MM.1S (cell line): ENCODE measurements at regions not wholly inside any gene's neighbourhood (a gene's known extent, or its start where the extent isn't known, plus 50 kb on each side); places are given as distances from the start of the nearest gene placed in this dataset.

Experiments
- DNase-seq: peaks from one replicate; pipeline ENCODE4 v3.0.0-alpha.2; 2015
- H2AFZ ChIP-seq: fragments of 300-600 bp; sonication (generic); 2 replicates; pipeline ENCODE4 v1.6.0; 2016; ENCODE audit warnings: antibody characterized with exemption, low read length
- H3F3A ChIP-seq: fragments of 300-600 bp; sonication (generic); 2 replicates; pipeline ENCODE4 v1.6.1; 2016; ENCODE audit warnings: mild to moderate bottlenecking, antibody characterized with exemption, low read length, moderate library complexity, mixed read lengths; ENCODE audit not compliant: insufficient read depth
- H3K27ac ChIP-seq: fragments of 300-600 bp; sonication (generic); 2 replicates; pipeline ENCODE4 v1.5.1; 2016; ENCODE audit warnings: mild to moderate bottlenecking, low read length
- H3K27me3 ChIP-seq: fragments of 300-600 bp; sonication (generic); replicated peaks from 2 replicates; pipeline ENCODE4 v1.6.0; 2016; ENCODE audit warnings: low read length; ENCODE audit not compliant: insufficient read depth
- H3K36me3 ChIP-seq: fragments of 300-600 bp; sonication (generic); replicated peaks from 2 replicates; pipeline ENCODE4 v1.6.1; 2016; ENCODE audit warnings: mild to moderate bottlenecking, low read length, mixed read lengths; ENCODE audit not compliant: insufficient read depth
- H3K4me1 ChIP-seq: fragments of 300-600 bp; sonication (generic); 2 replicates; pipeline ENCODE4 v1.6.1; 2016; ENCODE audit warnings: low read length, mixed read lengths
- H3K4me2 ChIP-seq: fragments of 300-600 bp; sonication (generic); 2 replicates; pipeline ENCODE4 v1.6.0; 2016; ENCODE audit warnings: low read depth, low read length
- H3K4me3 ChIP-seq: fragments of 300-600 bp; sonication (generic); 2 replicates; pipeline ENCODE4 v1.5.1; 2016; ENCODE audit warnings: low read length, mixed read lengths
- H3K79me2 ChIP-seq: fragments of 300-600 bp; sonication (generic); 2 replicates; pipeline ENCODE4 v1.6.1; 2016; ENCODE audit warnings: mixed run types, low read length, mixed read lengths
- H3K9ac ChIP-seq: fragments of 300-600 bp; sonication (generic); 2 replicates; pipeline ENCODE4 v1.6.1; 2016; ENCODE audit warnings: low read length, mixed read lengths
- H3K9me2 ChIP-seq: fragments of 300-600 bp; sonication (generic); replicated peaks from 2 replicates; pipeline ENCODE4 v1.6.1; 2016; ENCODE audit warnings: mild to moderate bottlenecking, low read length, mixed read lengths; ENCODE audit not compliant: insufficient read depth
- H3K9me3 ChIP-seq: fragments of 300-600 bp; sonication (generic); replicated peaks from 2 replicates; pipeline ENCODE4 v1.6.1; 2016; ENCODE audit warnings: mild to moderate bottlenecking, low read length, mixed read lengths; ENCODE audit not compliant: insufficient read depth
- H4K20me1 ChIP-seq: fragments of 300-600 bp; sonication (generic); 2 replicates; pipeline ENCODE4 v1.6.1; 2016; ENCODE audit warnings: mild to moderate bottlenecking, low read length, moderate library complexity, mixed read lengths; ENCODE audit not compliant: insufficient read depth
- CTCF ChIP-seq: fragments of 300-600 bp; sonication (generic); IDR thresholded peaks from 2 replicates; pipeline ENCODE4 v1.5.1; 2016; ENCODE audit warnings: antibody characterized with exemption, low read length, mixed read lengths
- EZH2 ChIP-seq: fragments of 300-600 bp; sonication (generic); optimal IDR thresholded peaks from 2 replicates; pipeline ENCODE3; 2017; ENCODE audit warnings: low read depth, mild to moderate bottlenecking, antibody characterized with exemption, low read length, mixed read lengths
- EZH2phosphoT487 ChIP-seq: fragments of 300-600 bp; sonication (generic); IDR thresholded peaks from 2 replicates; pipeline ENCODE4 v1.6.1; 2018; ENCODE audit warnings: antibody characterized with exemption, low read length

GRCh38 chr12:116416166-116416565 lies 138.7 kb upstream of the MED13L start:
- no peak overlapping the region for H3K27ac ChIP-seq
- H3K4me2 ChIP-seq: no peak overlapping the region

DNA sequence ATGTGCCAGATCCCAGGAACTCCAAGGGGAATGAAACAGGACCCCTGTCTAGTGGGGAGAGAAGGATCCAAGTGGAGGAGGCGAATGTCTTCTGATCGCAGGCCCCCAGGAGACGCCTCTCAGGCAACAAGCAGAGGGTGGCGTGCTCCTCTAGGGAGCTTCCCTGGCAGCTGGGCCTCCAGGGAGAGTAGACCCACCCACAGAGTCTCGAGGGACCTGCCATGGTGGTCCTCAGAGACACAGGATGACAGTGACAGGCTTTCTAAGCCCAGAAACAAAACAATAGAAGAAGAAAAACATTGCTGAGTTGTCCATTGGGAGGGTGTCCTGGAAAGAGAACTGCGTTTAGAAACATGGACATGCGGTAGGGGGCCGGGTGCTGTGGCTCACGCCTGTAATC lies 140.6 kb upstream of the MAP1LC3B2 start:
- TF ChIP-seq EZH2 (no peak), CTCF (no peak), EZH2phosphoT487 (no peak)
- H3K9me3 ChIP-seq: no peaks in the 10 kb centered on the region

More at GRCh38 chr12:116416166-116416565, 138.7 kb upstream of the MED13L start:
- no peak for TF ChIP-seq EZH2phosphoT487
- H3K79me2 ChIP-seq: no peaks in the 10 kb centered on the region
- no peak overlapping the region for H3K4me3 ChIP-seq
- no peaks in the 10 kb centered on the region for H3K9me2 ChIP-seq
- H3K9ac ChIP-seq: no peak overlapping the region
- H2AFZ ChIP-seq: no peak overlapping the region
- no peak for DNase-seq
- H3K4me1 ChIP-seq: no peaks in the 10 kb centered on the region
- no peaks in the 10 kb centered on the region for H3K36me3 ChIP-seq
- H3F3A ChIP-seq: no peaks in the 10 kb centered on the region
- no peaks in the 10 kb centered on the region for H3K27me3 ChIP-seq
- H3K9me3 ChIP-seq: no peaks in the 10 kb centered on the region
- no peaks in the 10 kb centered on the region for H4K20me1 ChIP-seq

GRCh38 chr12:116420227-116420880 lies 138.8 kb upstream of the MAP1LC3B2 start:
- H3K36me3 ChIP-seq: no peaks in the 10 kb centered on the region
- H3K9ac ChIP-seq: no peak overlapping the region
- H3K27me3 ChIP-seq: no peaks in the 10 kb centered on the region
- H3K27ac ChIP-seq: no peak overlapping the region
- no peak overlapping the region for H3K4me3 ChIP-seq
- no peaks in the 10 kb centered on the region for H3K79me2 ChIP-seq
- no peak for TF ChIP-seq CTCF
- no peak for TF ChIP-seq EZH2
- no peak for TF ChIP-seq EZH2phosphoT487
- no peaks in the 10 kb centered on the region for H3F3A ChIP-seq
- no peaks in the 10 kb centered on the region for H4K20me1 ChIP-seq
- H3K4me1 ChIP-seq: peaks cover 7% of the 10 kb centered on the region; the same call in 1 of the 2 replicates
- H3K4me2 ChIP-seq: no peak overlapping the region
- DNase-seq: no peak
- no peaks in the 10 kb centered on the region for H3K9me2 ChIP-seq
- H2AFZ ChIP-seq: no peak overlapping the region
- H3K9me3 ChIP-seq: no peaks in the 10 kb centered on the region

More for the DNA sequence above, 140.6 kb upstream of the MAP1LC3B2 start:
- no peaks in the 10 kb centered on the region for H3K36me3 ChIP-seq
- H2AFZ ChIP-seq: no peak overlapping the region
- no peak overlapping the region for H3K4me3 ChIP-seq
- H3K4me2 ChIP-seq: no peak overlapping the region
- DNase-seq: no peak
- H3K9me2 ChIP-seq: no peaks in the 10 kb centered on the region
- no peak overlapping the region for H3K27ac ChIP-seq
- H3F3A ChIP-seq: no peaks in the 10 kb centered on the region
- H4K20me1 ChIP-seq: no peaks in the 10 kb centered on the region
- no peak overlapping the region for H3K9ac ChIP-seq
- H3K4me1 ChIP-seq: peaks cover 7% of the 10 kb centered on the region; the same call in 1 of the 2 replicates
- H3K27me3 ChIP-seq: no peaks in the 10 kb centered on the region
- H3K79me2 ChIP-seq: no peaks in the 10 kb centered on the region
